ENCODE measurements at regions not wholly inside any gene's neighbourhood (a gene's known extent, or its start where the extent isn't known, plus 50 kb on each side); places are given as distances from the start of the nearest gene placed in this dataset.

DNA sequence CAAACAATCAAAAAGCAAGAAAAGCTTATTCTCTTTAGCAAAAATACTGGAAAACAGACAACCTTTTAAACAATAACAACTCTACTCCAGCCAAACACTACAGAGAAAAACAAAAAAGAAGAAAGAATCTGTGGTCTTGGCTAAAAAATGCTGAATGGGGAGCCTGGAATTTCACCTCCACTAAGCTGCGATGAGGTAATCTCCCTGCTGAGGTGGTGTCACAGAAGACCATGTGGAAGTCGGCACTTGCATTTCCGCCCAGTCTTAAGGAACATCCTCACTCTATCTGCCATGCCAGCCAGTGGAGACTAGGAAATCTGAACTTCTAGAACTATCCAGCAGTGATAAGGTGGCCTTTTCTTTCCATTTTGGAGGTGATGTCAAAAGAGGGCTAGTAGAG lies 1026.8 kb upstream of the EPHA7 start:
- TF ChIP-seq SIN3A (IDR thresholded peaks at IDR 0.05; ENCODE audit: borderline replicate concordance, insufficient read depth, low read length) = no peak
- TF ChIP-seq TAF1 (IDR thresholded peaks at IDR 0.05; ENCODE audit: borderline replicate concordance, insufficient read depth, low read length) = no peak
- TF ChIP-seq, protein P1, sequence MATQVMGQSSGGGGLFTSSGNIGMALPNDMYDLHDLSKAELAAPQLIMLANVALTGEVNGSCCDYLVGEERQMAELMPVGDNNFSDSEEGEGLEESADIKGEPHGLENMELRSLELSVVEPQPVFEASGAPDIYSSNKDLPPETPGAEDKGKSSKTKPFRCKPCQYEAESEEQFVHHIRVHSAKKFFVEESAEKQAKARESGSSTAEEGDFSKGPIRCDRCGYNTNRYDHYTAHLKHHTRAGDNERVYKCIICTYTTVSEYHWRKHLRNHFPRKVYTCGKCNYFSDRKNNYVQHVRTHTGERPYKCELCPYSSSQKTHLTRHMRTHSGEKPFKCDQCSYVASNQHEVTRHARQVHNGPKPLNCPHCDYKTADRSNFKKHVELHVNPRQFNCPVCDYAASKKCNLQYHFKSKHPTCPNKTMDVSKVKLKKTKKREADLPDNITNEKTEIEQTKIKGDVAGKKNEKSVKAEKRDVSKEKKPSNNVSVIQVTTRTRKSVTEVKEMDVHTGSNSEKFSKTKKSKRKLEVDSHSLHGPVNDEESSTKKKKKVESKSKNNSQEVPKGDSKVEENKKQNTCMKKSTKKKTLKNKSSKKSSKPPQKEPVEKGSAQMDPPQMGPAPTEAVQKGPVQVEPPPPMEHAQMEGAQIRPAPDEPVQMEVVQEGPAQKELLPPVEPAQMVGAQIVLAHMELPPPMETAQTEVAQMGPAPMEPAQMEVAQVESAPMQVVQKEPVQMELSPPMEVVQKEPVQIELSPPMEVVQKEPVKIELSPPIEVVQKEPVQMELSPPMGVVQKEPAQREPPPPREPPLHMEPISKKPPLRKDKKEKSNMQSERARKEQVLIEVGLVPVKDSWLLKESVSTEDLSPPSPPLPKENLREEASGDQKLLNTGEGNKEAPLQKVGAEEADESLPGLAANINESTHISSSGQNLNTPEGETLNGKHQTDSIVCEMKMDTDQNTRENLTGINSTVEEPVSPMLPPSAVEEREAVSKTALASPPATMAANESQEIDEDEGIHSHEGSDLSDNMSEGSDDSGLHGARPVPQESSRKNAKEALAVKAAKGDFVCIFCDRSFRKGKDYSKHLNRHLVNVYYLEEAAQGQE (IDR thresholded peaks at IDR 0.05; ENCODE audit: insufficient read depth in 1 of 2, low read depth in 2 of 2, low read length in 2 of 2) = no peak
- TF ChIP-seq FOXP2 (optimal IDR thresholded peaks at IDR 0.05; ENCODE audit: borderline replicate concordance, extremely low read depth, extremely low read length, insufficient read depth) = no peak
- TF ChIP-seq POLR2AphosphoS5 (IDR thresholded peaks at IDR 0.05; ENCODE audit: low read depth, low read length) = no peak

DNA sequence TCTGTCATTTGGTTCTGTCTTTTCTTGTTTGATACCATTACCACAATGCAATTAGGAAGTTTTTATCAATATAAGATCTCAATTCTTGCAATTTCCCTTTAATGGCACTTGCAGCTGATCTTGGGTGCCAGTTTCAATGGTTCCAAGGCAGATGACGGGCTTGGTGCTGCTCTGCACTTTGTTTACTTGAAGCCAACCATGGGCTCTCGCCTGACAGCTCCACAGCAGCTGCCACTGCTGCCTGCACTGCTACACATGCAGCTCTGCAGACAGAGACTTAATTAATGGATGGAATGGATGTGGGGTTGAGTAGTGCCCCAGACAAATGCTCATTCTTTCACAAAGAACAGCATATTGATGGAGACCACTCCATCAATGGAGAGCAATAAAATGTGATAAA lies 1024.3 kb upstream of the EPHA7 start:
- TF ChIP-seq POLR2AphosphoS5 (IDR thresholded peaks at IDR 0.05; ENCODE audit: low read depth, low read length) = no peak
- TF ChIP-seq SIN3A (IDR thresholded peaks at IDR 0.05; ENCODE audit: borderline replicate concordance, insufficient read depth, low read length) = no peak
- TF ChIP-seq, protein P1 (IDR thresholded peaks at IDR 0.05; ENCODE audit: insufficient read depth in 1 of 2, low read depth in 2 of 2, low read length in 2 of 2) = no peak
- TF ChIP-seq FOXP2 (optimal IDR thresholded peaks at IDR 0.05; ENCODE audit: borderline replicate concordance, extremely low read depth, extremely low read length, insufficient read depth) = no peak
- TF ChIP-seq TAF1 (IDR thresholded peaks at IDR 0.05; ENCODE audit: borderline replicate concordance, insufficient read depth, low read length) = no peak

DNA sequence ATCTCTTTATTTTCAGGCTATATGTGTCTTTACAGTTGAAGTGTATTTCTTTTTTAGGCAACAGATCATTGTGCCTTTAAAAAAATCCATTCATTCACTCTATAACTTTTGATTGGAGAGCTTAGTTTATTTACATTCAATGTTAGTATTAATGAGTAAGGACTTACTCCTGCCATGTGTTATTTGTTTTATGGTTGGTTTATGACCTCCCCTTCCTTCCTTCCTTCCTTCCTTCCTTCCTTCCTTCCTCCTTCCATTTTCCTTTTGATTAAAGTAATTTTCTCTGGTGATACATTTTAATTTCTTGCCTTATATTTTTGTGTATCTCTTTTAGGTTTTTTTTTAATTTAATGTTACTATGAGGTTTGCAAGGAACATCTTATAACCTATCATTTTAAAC lies 1005.3 kb upstream of the EPHA7 start:
- no peak for TF ChIP-seq SIN3A (IDR thresholded peaks at IDR 0.05; ENCODE audit: borderline replicate concordance, insufficient read depth, low read length)
- no peak for TF ChIP-seq POLR2AphosphoS5 (IDR thresholded peaks at IDR 0.05; ENCODE audit: low read depth, low read length)
- TF ChIP-seq, protein P1 (IDR thresholded peaks at IDR 0.05; ENCODE audit: insufficient read depth in 1 of 2, low read depth in 2 of 2, low read length in 2 of 2) = no peak
- no peak for TF ChIP-seq TAF1 (IDR thresholded peaks at IDR 0.05; ENCODE audit: borderline replicate concordance, insufficient read depth, low read length)
- no peak for TF ChIP-seq FOXP2 (optimal IDR thresholded peaks at IDR 0.05; ENCODE audit: borderline replicate concordance, extremely low read depth, extremely low read length, insufficient read depth)

DNA sequence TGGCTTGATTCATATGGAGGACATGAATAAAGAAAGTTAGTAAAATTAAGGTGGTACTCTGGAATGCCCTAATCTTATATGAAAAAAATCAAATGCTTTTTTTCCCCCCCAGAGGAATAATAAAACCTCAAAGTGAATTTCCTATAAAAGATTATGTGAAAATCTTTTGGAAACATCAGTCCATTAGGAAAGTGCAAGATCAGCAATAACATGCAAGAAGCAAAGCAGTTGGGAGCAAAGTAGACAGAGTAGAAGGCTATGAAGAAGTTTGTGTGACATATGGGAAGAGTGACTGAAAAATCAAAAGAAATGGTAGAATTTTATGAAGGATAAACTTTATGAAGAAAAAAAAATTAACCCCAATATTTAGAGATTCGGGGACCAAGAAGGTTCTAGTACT lies 998.0 kb upstream of the EPHA7 start:
- TF ChIP-seq, protein P1 (IDR thresholded peaks at IDR 0.05; ENCODE audit: insufficient read depth in 1 of 2, low read depth in 2 of 2, low read length in 2 of 2) = no peak
- no peak for TF ChIP-seq TAF1 (IDR thresholded peaks at IDR 0.05; ENCODE audit: borderline replicate concordance, insufficient read depth, low read length)

DNA sequence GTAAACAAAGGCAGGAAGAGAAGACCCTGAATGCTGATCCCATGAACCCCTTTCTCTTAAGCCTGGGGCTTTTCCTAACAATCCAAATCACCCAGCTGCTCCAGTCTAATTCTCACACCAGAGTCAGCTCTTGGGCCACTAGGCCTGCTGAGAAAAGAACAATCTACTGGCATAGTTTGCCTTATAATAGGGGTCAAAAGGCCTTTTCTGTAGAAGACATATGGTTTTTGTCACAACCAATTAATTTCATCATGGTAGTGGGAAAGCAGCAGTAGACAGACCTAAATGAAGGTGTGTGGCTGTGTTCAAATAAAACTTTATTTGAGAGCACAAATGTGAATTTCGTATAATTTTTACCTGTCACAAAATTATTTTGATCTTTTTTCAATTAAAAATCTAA lies 994.7 kb upstream of the EPHA7 start:
- no peak for TF ChIP-seq POLR2AphosphoS5 (IDR thresholded peaks at IDR 0.05; ENCODE audit: low read depth, low read length)
- TF ChIP-seq, protein P1 (IDR thresholded peaks at IDR 0.05; ENCODE audit: insufficient read depth in 1 of 2, low read depth in 2 of 2, low read length in 2 of 2) = no peak
- no peak for TF ChIP-seq TAF1 (IDR thresholded peaks at IDR 0.05; ENCODE audit: borderline replicate concordance, insufficient read depth, low read length)
- TF ChIP-seq SIN3A (IDR thresholded peaks at IDR 0.05; ENCODE audit: borderline replicate concordance, insufficient read depth, low read length) = no peak
- TF ChIP-seq FOXP2 (optimal IDR thresholded peaks at IDR 0.05; ENCODE audit: borderline replicate concordance, extremely low read depth, extremely low read length, insufficient read depth) = no peak

All from PFSK-1 (cell line).